GM18868 (cell line): ENCODE measurements at regions not wholly inside any gene's neighbourhood (a gene's known extent, or its start where the extent isn't known, plus 50 kb on each side); places are given as distances from the start of the nearest gene placed in this dataset.

Experiments
- ATAC-seq: cut with Tn5 transposase; IDR thresholded peaks from one replicate; pipeline ENCODE4 v1.9.1; 2021; ENCODE audit warnings: mild to moderate bottlenecking, moderate library complexity; ENCODE audit not compliant: unreplicated experiment

- no peak for ATAC-seq
Measured at GRCh38 chr2:104033399-104033798, 820.5 kb upstream of the POU3F3 start.

- ATAC-seq: no peak
Measured at GRCh38 chr2:104040771-104041170, 813.1 kb upstream of the POU3F3 start.

- ATAC-seq: no peak
Measured at GRCh38 chr2:104041351-104041750, 812.6 kb upstream of the POU3F3 start.

GRCh38 chr2:104043864-104044263 is 810.1 kb upstream of the POU3F3 start:
- no peak for ATAC-seq

- no peak for ATAC-seq
Measured at GRCh38 chr2:104045071-104045470, 808.8 kb upstream of the POU3F3 start.

- no peak for ATAC-seq
Measured at GRCh38 chr2:104046466-104046865, 807.4 kb upstream of the POU3F3 start.

GRCh38 chr2:104047516-104047915 is 806.4 kb upstream of the POU3F3 start:
- ATAC-seq: no peak

GRCh38 chr2:104049438-104049837 is 804.5 kb upstream of the POU3F3 start:
- ATAC-seq: no peak

GRCh38 chr2:104049981-104050380 is 803.9 kb upstream of the POU3F3 start:
- no peak for ATAC-seq

- no peak for ATAC-seq
Measured at GRCh38 chr2:104050656-104051242, 803.2 kb upstream of the POU3F3 start.

GRCh38 chr2:104051766-104052165 is 802.1 kb upstream of the POU3F3 start:
- ATAC-seq: no peak

- ATAC-seq: no peak
Measured at GRCh38 chr2:104052356-104052755, 801.6 kb upstream of the POU3F3 start.

GRCh38 chr2:104056451-104056850 is 797.5 kb upstream of the POU3F3 start:
- ATAC-seq: no peak

- ATAC-seq: no peak
Measured at GRCh38 chr2:104068665-104069064, 785.2 kb upstream of the POU3F3 start.

- no peak for ATAC-seq
Measured at GRCh38 chr2:104077573-104077972, 776.3 kb upstream of the POU3F3 start.

- no peak for ATAC-seq
Measured at GRCh38 chr2:104078431-104079157, 775.3 kb upstream of the POU3F3 start.

GRCh38 chr2:104088745-104089144 is 765.2 kb upstream of the POU3F3 start:
- no peak for ATAC-seq

GRCh38 chr2:104090407-104090806 is 763.5 kb upstream of the POU3F3 start:
- ATAC-seq: no peak

GRCh38 chr2:104091894-104092293 is 762.0 kb upstream of the POU3F3 start:
- ATAC-seq: no peak

GRCh38 chr2:104092886-104093285 is 761.0 kb upstream of the POU3F3 start:
- ATAC-seq: no peak

- ATAC-seq: no peak
Measured at GRCh38 chr2:104102615-104103014, 751.3 kb upstream of the POU3F3 start.

GRCh38 chr2:104109356-104109755 is 744.6 kb upstream of the POU3F3 start:
- peak; percentile 84 for ATAC-seq

- ATAC-seq: no peak
Measured at GRCh38 chr2:104118889-104119288, 735.0 kb upstream of the POU3F3 start.
